ENCODE measurements at regions not wholly inside any gene's neighbourhood (a gene's known extent, or its start where the extent isn't known, plus 50 kb on each side); places are given as distances from the start of the nearest gene placed in this dataset.

- Histone ChIP-seq H3K27ac (no peak overlapping the region), H3K4me1 (ENCODE audit: low read depth, poor library complexity, severe bottlenecking) (no peaks in the 10 kb centered on the region), H3K79me2 (ENCODE audit: insufficient read depth, low read depth) (no peaks in the 10 kb centered on the region), H3K27me3 (ENCODE audit: insufficient read depth, low read depth) (no peaks in the 10 kb centered on the region), H3K9ac (no peak overlapping the region), H3K4me2 (no peak overlapping the region), H3K4me3 (IDR thresholded peaks at IDR 0.05; ENCODE audit: insufficient read depth, low read depth, low read length) (no peak overlapping the region), H2AFZ (ENCODE audit: low read depth) (no peak overlapping the region), H4K20me1 (ENCODE audit: insufficient read depth) (no peaks in the 10 kb centered on the region), H3K36me3 (ENCODE audit: insufficient read depth) (no peaks in the 10 kb centered on the region)
- no peak for TF ChIP-seq CTCF (conservative IDR thresholded peaks at IDR 0.05; ENCODE audit: low read depth, low read length)
Measured at GRCh38 chr3:176321099-176321498, 876.2 kb downstream of the TBL1XR1 start.

DNA sequence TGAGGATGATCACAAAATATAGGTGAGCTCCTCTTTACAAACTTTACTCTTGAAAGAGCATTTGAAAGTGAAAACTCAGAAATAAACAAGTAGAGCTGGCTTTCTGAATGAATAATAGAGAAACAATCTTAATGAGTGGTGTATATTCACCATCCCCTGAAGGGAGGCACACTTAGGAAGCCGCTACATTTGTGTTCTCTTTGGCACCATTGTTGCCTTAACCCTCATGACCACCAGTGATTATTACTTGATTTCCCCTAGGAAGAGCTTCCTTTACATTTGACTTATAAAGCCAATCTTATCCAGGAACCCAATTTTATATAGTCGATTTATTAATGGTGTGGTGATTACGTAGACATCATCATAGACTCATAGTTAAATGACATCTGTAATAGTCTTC, 883.9 kb downstream of the TBL1XR1 start:
- H3K79me2 ChIP-seq (ENCODE audit: insufficient read depth, low read depth): no peaks in the 10 kb centered on the region
- H3K4me2 ChIP-seq: no peak overlapping the region
- no peak overlapping the region for H3K27ac ChIP-seq
- no peak overlapping the region for H3K9ac ChIP-seq
- TF ChIP-seq CTCF (conservative IDR thresholded peaks at IDR 0.05; ENCODE audit: low read depth, low read length): no peak
- no peak overlapping the region for H2AFZ ChIP-seq (ENCODE audit: low read depth)
- no peaks in the 10 kb centered on the region for H4K20me1 ChIP-seq (ENCODE audit: insufficient read depth)
- no peaks in the 10 kb centered on the region for H3K4me1 ChIP-seq (ENCODE audit: low read depth, poor library complexity, severe bottlenecking)
- H3K4me3 ChIP-seq (IDR thresholded peaks at IDR 0.05; ENCODE audit: insufficient read depth, low read depth, low read length): no peak overlapping the region
- H3K27me3 ChIP-seq (ENCODE audit: insufficient read depth, low read depth): no peaks in the 10 kb centered on the region
- H3K36me3 ChIP-seq (ENCODE audit: insufficient read depth): no peaks in the 10 kb centered on the region

- Histone ChIP-seq H3K79me2 (ENCODE audit: insufficient read depth, low read depth) (no peaks in the 10 kb centered on the region), H3K27ac (no peak overlapping the region), H3K4me3 (IDR thresholded peaks at IDR 0.05; ENCODE audit: insufficient read depth, low read depth, low read length) (no peak overlapping the region), H3K9ac (no peak overlapping the region), H3K4me1 (ENCODE audit: low read depth, poor library complexity, severe bottlenecking) (no peaks in the 10 kb centered on the region), H4K20me1 (ENCODE audit: insufficient read depth) (no peaks in the 10 kb centered on the region), H3K4me2 (no peak overlapping the region), H3K27me3 (ENCODE audit: insufficient read depth, low read depth) (no peaks in the 10 kb centered on the region), H2AFZ (ENCODE audit: low read depth) (no peak overlapping the region), H3K36me3 (ENCODE audit: insufficient read depth) (no peaks in the 10 kb centered on the region)
- TF ChIP-seq CTCF (conservative IDR thresholded peaks at IDR 0.05; ENCODE audit: low read depth, low read length): no peak
Measured at GRCh38 chr3:176310641-176311040, 886.6 kb downstream of the TBL1XR1 start.

- H3K36me3 ChIP-seq (ENCODE audit: insufficient read depth): no peaks in the 10 kb centered on the region
- no peak for TF ChIP-seq CTCF (conservative IDR thresholded peaks at IDR 0.05; ENCODE audit: low read depth, low read length)
- no peak overlapping the region for H3K9ac ChIP-seq
- no peak overlapping the region for H3K27ac ChIP-seq
- H3K79me2 ChIP-seq (ENCODE audit: insufficient read depth, low read depth): no peaks in the 10 kb centered on the region
- no peaks in the 10 kb centered on the region for H4K20me1 ChIP-seq (ENCODE audit: insufficient read depth)
- no peak overlapping the region for H3K4me3 ChIP-seq (IDR thresholded peaks at IDR 0.05; ENCODE audit: insufficient read depth, low read depth, low read length)
- H3K4me1 ChIP-seq (ENCODE audit: low read depth, poor library complexity, severe bottlenecking): no peaks in the 10 kb centered on the region
- H3K27me3 ChIP-seq (ENCODE audit: insufficient read depth, low read depth): no peaks in the 10 kb centered on the region
- no peak overlapping the region for H2AFZ ChIP-seq (ENCODE audit: low read depth)
- no peak overlapping the region for H3K4me2 ChIP-seq
Measured at GRCh38 chr3:176302271-176302670, 895.0 kb downstream of the TBL1XR1 start.

Measured in KMS-11 (cell line).